ENCODE measurements at regions not wholly inside any gene's neighbourhood (a gene's known extent, or its start where the extent isn't known, plus 50 kb on each side); places are given as distances from the start of the nearest gene placed in this dataset.

GRCh38 chr11:26053966-26054365 is 278.0 kb upstream of the ANO3 start:
- no peak for DNase-seq (ENCODE audit: low spot score)
- intact Hi-C loops (cut with DNase I) = no loop called here

DNA sequence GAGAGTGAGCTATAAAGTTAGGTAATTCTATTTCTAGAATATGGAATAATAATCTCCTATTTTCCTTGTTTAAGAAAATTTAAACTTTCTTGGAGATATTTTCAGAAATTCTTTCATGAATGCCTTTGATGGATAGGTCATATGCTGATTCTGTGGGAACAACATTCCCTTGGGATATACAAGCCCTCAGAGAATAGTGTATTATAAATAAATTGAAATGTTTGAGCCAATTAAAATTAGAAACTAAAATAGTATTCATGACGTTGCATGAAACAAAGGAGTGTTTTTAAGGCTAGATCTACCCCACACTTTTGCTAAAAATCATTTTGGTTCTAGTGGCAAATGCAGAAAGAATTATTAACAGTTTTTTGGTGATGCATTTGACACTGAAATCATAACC is 269.3 kb upstream of the ANO3 start:
- DNase-seq (ENCODE audit: low spot score) = no peak
- intact Hi-C loops (cut with DNase I) = no loop called here

- no peak for DNase-seq (ENCODE audit: low spot score)
- intact Hi-C loops (cut with DNase I) = no loop called here
Observed at GRCh38 chr11:26063915-26064314, 268.0 kb upstream of the ANO3 start.

GRCh38 chr11:26065944-26066343 is 266.0 kb upstream of the ANO3 start:
- DNase-seq (ENCODE audit: low spot score) = no peak
- intact Hi-C loops (cut with DNase I) = no loop called here

DNA sequence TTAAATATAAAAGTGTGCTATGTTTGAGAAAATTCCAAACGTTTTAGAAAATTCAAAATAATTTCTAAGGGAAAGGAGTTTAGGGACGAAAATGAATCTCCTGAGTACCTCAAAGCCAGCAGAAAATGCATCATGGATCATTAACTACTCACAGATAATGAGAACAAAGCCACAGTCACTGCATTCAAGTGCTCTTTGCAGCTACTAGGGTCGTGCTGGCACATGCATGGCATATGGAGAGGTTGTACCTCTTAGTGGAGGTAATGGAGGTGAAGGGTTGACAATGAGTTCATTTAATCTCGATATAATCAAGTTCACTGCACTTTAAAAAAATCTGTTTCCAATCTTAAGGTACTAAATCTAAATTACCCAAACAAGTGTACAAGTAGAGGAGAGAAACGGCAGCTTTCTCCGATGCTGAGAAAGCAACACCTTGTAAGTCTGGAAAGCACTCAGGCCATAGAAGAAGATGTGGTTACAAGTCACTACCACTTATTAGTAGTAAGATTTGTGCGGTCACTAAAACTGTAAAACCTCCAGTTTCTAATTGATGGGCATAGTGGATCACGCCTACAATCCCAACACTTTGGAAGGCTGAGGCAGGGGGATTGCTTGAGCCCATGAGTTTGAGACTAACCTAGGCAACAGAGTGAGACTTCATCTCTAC is 261.1 kb upstream of the ANO3 start:
- intact Hi-C loops (cut with DNase I) = no loop called here
- no peak for DNase-seq (ENCODE audit: low spot score)

DNA sequence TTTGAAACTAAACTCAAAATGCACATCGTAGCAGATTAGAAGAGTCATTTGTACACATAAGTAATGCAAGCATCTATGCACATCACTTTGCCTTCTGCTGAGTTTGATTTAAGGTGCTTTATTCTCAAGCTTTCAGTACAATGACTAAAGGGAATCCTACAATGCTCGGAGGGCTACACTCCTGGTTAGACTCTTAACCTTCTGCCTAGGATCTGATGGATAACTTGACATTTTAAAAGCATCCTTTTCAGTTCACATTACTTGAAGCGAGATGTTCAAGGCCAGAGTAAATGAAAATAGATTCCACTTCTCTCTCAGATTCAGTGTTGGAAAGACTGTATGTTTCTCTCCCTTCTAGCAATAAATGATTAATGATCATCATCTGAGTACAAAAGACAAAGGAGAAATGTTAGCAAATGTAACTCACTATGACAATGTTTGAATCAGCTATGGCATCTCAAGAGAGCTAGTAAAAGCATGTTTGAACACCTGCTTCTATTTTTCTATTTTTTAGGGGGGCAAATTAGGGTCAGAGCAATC is 259.2 kb upstream of the ANO3 start:
- intact Hi-C loops (cut with DNase I) = no loop called here
- no peak for DNase-seq (ENCODE audit: low spot score)

- no peak for DNase-seq (ENCODE audit: low spot score)
Observed at GRCh38 chr11:26073646-26074045, 258.3 kb upstream of the ANO3 start.

DNA sequence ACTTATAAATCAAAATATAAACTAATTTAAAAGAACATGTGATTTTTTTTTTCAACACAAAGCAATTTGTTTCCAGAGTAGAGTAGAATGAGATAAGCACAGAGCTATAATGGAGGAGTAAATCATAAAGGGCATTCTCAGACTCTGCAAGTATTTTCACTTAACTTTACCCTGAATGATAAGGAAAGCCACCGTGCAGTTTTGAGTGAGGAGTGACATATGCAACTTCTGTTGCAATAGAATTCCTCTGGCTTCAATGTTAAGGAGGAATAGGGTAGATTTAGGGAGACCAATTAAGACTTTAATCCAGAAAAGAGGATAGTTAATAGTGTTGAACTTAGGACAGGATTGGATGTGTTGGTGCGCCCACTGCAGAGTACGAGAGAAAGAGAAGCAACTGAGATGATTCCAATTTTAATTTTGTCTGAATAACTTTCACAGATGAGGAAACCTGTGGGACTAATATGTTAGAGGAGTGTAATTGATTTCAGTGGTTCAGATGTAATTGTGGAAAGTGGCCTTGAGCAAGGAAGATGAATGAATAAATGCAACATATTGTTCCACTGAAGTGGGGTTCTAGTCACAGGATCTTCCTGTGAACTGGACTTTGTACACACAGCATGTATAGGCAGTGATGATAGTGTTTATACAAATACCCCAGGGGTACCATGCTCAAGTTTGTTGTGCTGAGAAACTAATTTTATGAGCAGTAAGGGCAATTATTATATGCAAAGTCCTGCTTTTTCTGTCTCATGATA is 255.5 kb upstream of the ANO3 start:
- DNase-seq (ENCODE audit: low spot score) = no peak
- intact Hi-C loops (cut with DNase I) = no loop called here

More at GRCh38 chr11:26073646-26074045, 258.3 kb upstream of the ANO3 start:
- intact Hi-C loops (cut with DNase I) = no loop called here

DNA sequence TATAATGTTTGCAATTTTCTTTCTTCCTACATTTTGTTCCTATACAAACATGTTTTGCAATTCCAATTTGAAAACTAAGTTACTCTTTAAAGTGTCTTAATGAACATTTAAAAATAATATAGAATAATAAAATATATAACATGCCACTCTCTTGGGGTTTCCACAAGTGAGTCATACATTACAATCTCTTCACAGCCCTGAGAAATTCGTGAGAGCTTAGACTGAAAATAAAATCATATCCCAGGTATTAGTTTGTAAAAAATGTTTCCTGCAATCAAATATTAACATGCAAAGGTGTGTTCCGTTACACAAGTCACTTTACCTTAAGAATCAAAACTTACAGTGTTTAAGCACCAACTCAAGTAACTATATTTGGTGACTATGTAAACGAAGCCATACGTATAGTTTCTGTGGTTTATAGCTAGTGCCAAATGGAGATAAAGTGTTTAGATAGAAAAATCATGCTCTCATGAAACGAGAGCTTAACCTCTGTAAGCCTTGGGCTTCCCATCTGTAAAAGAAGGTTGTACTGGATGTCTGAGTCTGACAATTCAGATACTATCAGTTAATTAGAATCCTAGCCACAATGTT is 253.6 kb upstream of the ANO3 start:
- intact Hi-C loops (cut with DNase I) = no loop called here
- DNase-seq (ENCODE audit: low spot score) = no peak

DNA sequence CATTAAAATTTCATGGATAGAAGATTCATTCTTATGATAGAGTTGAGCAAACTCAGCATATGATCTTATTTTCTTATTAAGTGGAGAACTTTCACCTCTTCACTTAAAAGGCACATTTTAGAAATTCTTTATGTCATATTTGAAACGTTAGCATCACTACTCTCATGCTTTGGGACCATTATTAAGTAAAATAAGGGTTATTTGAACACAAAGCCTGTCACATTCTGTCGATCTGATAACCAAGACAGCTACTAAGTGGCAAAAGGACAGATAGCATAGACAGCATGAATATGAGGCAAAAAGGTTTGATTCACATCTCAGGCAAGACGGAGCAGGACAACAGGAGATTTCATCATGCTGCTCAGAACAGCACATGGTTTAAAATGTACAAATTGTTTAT is 247.6 kb upstream of the ANO3 start:
- DNase-seq (ENCODE audit: low spot score) = no peak
- intact Hi-C loops (cut with DNase I) = no loop called here

GRCh38 chr11:26086028-26086427 is 245.9 kb upstream of the ANO3 start:
- intact Hi-C loops (cut with DNase I) = no loop called here
- no peak for DNase-seq (ENCODE audit: low spot score)

DNA sequence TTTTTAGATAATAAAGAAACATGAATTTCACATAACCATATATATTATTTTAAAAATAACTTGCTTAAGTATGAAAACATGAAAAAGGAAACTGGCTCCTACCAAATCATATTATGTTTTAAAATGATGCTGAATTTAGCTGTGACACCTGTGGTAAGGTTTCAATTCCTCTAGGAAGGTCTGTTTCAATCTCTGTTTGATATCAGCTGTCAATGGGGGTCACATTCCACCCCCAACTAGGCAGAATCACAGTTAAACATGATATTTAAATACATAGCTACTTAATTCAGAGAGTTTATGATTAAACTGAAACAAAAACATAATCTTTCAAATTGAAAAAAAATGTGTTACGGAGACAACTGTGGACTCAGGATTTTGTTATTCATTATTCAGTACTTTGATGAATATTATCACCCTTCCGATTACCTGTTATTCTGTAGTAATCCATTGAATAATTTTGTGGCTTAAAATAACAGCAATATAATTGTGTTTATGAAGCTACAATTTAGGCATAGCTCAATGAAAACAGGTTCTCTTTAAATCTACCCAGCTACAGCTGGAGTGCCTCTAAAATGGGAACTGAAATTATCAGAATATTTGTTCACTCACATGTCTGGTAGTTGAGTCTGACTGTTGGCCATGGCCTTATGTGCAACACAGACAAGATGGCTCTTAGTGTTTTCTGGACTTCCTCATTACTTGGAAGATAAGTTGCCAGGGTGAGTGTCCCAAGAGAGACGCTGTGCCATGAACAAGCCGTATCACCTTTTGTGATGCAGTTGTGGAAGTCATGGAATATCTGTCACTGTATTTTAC is 244.6 kb upstream of the ANO3 start:
- no peak for DNase-seq (ENCODE audit: low spot score)
- intact Hi-C loops (cut with DNase I) = no loop called here

GRCh38 chr11:26088391-26088790 is 243.5 kb upstream of the ANO3 start:
- intact Hi-C loops (cut with DNase I) = no loop called here
- no peak for DNase-seq (ENCODE audit: low spot score)

DNA sequence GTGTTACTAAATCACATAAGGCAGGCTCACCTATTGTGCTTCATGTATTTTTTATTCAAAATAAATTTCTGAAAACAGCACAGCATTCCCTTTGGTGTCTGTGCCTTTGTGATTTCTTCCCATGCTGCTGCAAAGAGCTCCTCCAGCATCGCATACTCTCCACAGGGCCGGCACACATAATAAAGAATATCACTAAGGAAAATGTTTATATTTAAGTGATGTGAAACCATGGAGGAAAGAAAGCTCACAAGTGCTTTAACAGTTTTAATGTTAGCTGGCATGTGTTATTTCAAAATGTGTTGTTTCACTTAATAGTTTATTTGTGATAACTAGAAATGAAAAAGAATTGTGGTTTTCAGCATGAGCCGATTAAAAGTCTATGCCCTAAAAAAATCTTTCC is 241.3 kb upstream of the ANO3 start:
- intact Hi-C loops (cut with DNase I) = no loop called here
- DNase-seq (ENCODE audit: low spot score) = no peak

GRCh38 chr11:26093206-26093605 is 238.7 kb upstream of the ANO3 start:
- intact Hi-C loops (cut with DNase I) = no loop called here
- no peak for DNase-seq (ENCODE audit: low spot score)

DNA sequence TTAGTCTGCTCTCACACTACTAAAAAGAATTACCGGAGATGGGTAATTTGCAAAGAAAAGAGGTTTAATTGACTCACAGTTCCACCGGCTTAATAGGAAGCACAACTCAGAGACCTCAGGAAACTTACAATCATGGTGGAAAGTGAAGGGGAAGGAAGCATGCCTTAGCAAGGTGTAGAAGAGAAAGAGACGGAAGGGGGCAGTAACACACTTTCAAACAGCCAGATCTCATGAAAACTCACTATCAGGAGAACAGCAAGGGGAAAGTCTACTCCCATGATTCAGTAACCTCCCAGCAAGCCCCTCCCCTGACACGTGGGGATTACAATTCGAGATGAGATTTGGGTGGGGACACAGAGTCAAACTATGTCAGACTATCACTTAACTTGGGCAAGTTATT is 236.6 kb upstream of the ANO3 start:
- no peak for DNase-seq (ENCODE audit: low spot score)
- intact Hi-C loops (cut with DNase I) = no loop called here

- DNase-seq (ENCODE audit: low spot score) = no peak
- intact Hi-C loops (cut with DNase I) = no loop called here
Observed at GRCh38 chr11:26096451-26096850, 235.5 kb upstream of the ANO3 start.

GRCh38 chr11:26102325-26102724 is 229.6 kb upstream of the ANO3 start:
- DNase-seq (ENCODE audit: low spot score) = no peak
- intact Hi-C loops (cut with DNase I) = no loop called here

DNA sequence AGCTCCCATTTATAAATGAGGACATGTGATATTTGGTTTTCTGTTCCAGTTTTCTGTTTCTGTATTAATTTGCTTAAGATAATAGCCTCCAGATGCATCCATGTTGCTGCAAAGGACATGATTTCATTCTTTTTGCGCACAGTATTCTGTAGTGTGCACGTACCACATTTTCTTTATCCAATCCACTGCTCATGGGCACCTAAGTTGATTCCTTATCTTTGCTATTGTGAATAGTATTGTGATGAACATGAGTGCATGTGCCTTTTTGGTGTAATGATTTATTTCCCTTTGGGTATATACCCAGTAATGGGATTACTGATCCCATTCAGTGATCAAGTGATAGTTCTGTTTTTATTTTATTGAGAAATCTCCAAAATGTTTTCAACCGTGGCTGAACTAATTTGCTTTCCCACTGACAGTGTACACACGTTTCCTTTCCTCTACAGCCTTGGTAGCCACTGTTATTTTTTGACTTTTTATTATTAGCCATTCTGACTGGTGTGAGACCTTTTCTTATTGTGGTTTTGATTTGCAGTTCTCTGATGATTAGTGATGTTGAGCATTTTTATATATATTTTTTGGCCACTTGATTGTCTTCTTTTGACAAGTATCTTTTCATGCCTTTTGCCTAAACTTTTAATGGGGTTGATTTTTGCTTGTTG is 226.0 kb upstream of the ANO3 start:
- DNase-seq (ENCODE audit: low spot score) = no peak
- intact Hi-C loops (cut with DNase I) = no loop called here

DNA sequence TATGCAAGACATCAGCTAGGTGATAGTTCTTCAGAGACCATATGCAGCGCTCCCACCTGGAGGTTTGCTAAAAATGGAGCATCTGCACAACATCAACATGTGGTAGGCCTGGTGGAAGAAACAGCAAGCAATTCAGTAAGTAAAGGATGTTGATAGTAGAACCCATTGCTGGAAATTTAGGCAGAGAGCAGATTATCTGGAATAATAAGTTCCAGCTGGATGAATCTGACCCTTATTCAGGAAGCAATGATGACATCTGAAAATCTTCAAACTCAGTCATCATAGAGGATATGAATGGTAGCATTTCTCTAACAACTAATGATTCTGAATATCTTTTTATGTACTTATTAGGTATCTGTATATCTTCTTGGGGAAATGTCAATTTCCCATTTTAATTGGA is 225.2 kb upstream of the ANO3 start:
- DNase-seq (ENCODE audit: low spot score) = no peak
- intact Hi-C loops (cut with DNase I) = no loop called here

Measured in cardiac septum (tissue), 1 donor.